Ascending aorta (tissue), 2 donors: ENCODE measurements at regions not wholly inside any gene's neighbourhood (a gene's known extent, or its start where the extent isn't known, plus 50 kb on each side); places are given as distances from the start of the nearest gene placed in this dataset.
"Not testable (repeated sequence)": the region's sequence is repeated elsewhere in the genome, so short reads cannot be mapped to it uniquely, and the experiment has no call there.

ENCODE experiments used
- DNase-seq, 2 donors: peaks; one replicate each; pipeline ENCODE4 v3.0.0-alpha.2; 2019; ENCODE audit warnings: low spot score in 2 of 2
- H3K27ac ChIP-seq, 2 donors: fragments of 200-600 bp; sonication (generic); one replicate each; pipeline ENCODE4 v1.5.1; 2016 to 2017; ENCODE audit warnings: mild to moderate bottlenecking in 1 of 2
- H3K27me3 ChIP-seq: fragments of 200-600 bp; sonication (generic); one replicate; pipeline ENCODE4 v1.5.1; 2017
- H3K36me3 ChIP-seq, 2 donors: fragments of 200-600 bp; sonication (generic); one replicate each; pipeline ENCODE4 v1.5.1; 2016
- H3K4me1 ChIP-seq, 2 donors: fragments of 200-600 bp; sonication (generic); one replicate each; pipeline ENCODE4 v1.5.1; 2016 to 2017; ENCODE audit warnings: mild to moderate bottlenecking in 1 of 2
- H3K4me3 ChIP-seq, 2 donors: fragments of 200-600 bp; sonication (generic); one replicate each; pipeline ENCODE4 v1.5.1; 2016 to 2017; ENCODE audit warnings: mild to moderate bottlenecking in 1 of 2
- H3K9me3 ChIP-seq, 2 donors: fragments of 200-600 bp; sonication (generic); one replicate each; pipeline ENCODE4 v1.5.1; 2016
- intact Hi-C: fragments of 100-400 bp; cut with DNase I; formaldehyde crosslinking; loops from one replicate; pipeline ENCODE4 v1.15.1; 2023

- intact Hi-C loops, DNase-seq, H3K27me3 ChIP-seq, H3K9me3 ChIP-seq, H3K27ac ChIP-seq, H3K36me3 ChIP-seq, H3K4me1 ChIP-seq, H3K4me3 ChIP-seq: not testable (repeated sequence)
These were observed 727.1 kb downstream of the TTLL7 start for GRCh38 chr1:83271834-83272233.

GRCh38 chr1:83270801-83271200, 728.1 kb downstream of the TTLL7 start:
- not testable (repeated sequence) for H3K4me3 ChIP-seq, H3K9me3 ChIP-seq, DNase-seq

DNA sequence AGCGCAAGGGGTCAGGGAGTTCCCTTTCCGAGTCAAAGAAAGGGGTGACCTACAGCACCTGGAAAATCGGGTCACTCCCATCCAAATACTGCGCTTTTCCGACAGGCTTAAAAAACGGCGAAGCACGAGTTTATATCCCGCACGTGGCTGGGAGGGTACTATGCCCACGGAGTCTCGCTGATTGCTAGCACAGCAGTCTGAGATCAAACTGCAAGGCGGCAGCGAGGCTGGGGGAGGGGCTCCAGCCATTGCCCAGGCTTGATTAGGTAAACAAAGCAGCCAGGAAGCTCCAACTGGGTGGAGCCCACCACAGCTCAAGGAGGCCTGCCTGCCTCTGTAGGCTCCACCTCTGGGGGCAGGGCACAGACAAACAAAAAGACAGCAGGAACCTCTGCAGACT, 735.1 kb downstream of the TTLL7 start:
- H3K36me3 ChIP-seq, intact Hi-C loops, H3K27ac ChIP-seq, H3K4me1 ChIP-seq, H3K4me3 ChIP-seq, H3K27me3 ChIP-seq, DNase-seq, H3K9me3 ChIP-seq: not testable (repeated sequence)

More at GRCh38 chr1:83270801-83271200, 728.1 kb downstream of the TTLL7 start:
- intact Hi-C loops, H3K27ac ChIP-seq, H3K36me3 ChIP-seq, H3K4me1 ChIP-seq, H3K27me3 ChIP-seq: not testable (repeated sequence)

DNA sequence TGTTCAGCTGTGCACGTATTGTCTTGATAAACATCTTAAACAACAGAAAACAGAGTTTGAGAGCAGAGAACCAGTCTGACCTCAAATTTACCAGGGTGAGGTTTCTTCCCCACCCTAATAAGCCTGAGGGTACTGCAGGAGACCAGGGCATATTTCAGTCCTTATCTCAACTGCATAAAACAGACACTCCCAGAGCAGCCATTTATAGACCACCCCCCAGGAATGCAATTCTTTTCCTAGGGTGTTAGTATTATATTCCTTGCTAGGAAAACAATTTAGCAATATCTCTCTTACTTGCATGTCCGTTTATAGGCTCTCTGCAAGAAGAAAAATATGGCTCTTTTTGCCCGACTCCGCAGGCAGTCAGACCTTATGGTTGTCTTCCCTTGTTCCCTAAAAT, 747.2 kb downstream of the TTLL7 start:
- intact Hi-C loops, H3K27me3 ChIP-seq, H3K27ac ChIP-seq, H3K4me1 ChIP-seq, DNase-seq, H3K36me3 ChIP-seq, H3K4me3 ChIP-seq: not testable (repeated sequence)
- peaks cover 0 to 13% of the 10 kb centered on the region in 2 donors for H3K9me3 ChIP-seq

- H3K9me3 ChIP-seq, intact Hi-C loops, H3K36me3 ChIP-seq, H3K27me3 ChIP-seq, H3K27ac ChIP-seq, DNase-seq, H3K4me3 ChIP-seq, H3K4me1 ChIP-seq: not testable (repeated sequence)
These were observed 752.2 kb downstream of the TTLL7 start for GRCh38 chr1:83246780-83247179.

- H3K27ac ChIP-seq, H3K4me3 ChIP-seq, H3K4me1 ChIP-seq, H3K27me3 ChIP-seq, intact Hi-C loops, H3K36me3 ChIP-seq, H3K9me3 ChIP-seq, DNase-seq: not testable (repeated sequence)
These were observed 754.1 kb downstream of the TTLL7 start for GRCh38 chr1:83244832-83245231.

- H3K4me3 ChIP-seq, DNase-seq, H3K27me3 ChIP-seq, H3K36me3 ChIP-seq, H3K9me3 ChIP-seq, intact Hi-C loops, H3K4me1 ChIP-seq, H3K27ac ChIP-seq: not testable (repeated sequence)
These were observed 759.4 kb downstream of the TTLL7 start for GRCh38 chr1:83239568-83239967.

- H3K36me3 ChIP-seq, H3K4me1 ChIP-seq, DNase-seq, H3K4me3 ChIP-seq, H3K9me3 ChIP-seq, H3K27ac ChIP-seq, H3K27me3 ChIP-seq, intact Hi-C loops: not testable (repeated sequence)
These were observed 760.3 kb downstream of the TTLL7 start for GRCh38 chr1:83238654-83239053.

GRCh38 chr1:83219788-83220187, 779.1 kb downstream of the TTLL7 start:
- H3K9me3 ChIP-seq, intact Hi-C loops, H3K36me3 ChIP-seq, H3K4me3 ChIP-seq, DNase-seq, H3K27me3 ChIP-seq, H3K27ac ChIP-seq, H3K4me1 ChIP-seq: not testable (repeated sequence)

DNA sequence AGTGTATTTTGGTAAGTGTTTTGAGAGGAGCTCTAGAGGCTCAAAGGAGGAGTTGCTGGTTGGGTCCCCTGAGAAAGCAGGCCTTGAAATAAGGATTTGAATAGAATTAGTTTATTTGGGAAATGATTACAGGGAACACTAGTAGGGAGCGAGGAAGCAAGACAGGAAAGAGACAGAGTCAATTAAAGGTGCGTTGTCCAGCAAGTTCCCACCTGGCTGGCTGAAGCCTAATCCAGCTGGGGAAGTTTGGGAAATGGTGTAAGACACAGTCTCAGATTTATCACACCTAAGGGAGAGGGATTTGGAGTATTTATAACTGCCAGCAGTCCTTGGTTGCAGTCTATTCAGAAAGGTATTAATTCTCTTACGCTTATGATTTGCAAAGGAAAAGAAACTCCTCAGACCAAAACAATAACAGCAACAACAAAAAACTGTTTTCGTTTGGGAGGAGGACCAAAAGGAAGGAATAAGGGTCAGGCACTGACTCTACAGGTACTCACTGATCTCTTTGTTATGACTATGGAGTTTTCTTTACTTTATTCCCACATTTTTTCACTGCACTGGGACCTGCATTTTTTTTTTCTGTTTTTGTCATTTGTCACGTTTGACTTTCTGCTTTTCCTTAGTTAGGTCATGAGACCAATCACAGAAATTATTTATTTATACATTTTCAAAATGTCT, 780.8 kb downstream of the TTLL7 start:
- H3K4me1 ChIP-seq, H3K9me3 ChIP-seq, DNase-seq, H3K27me3 ChIP-seq, H3K27ac ChIP-seq, H3K4me3 ChIP-seq, intact Hi-C loops, H3K36me3 ChIP-seq: not testable (repeated sequence)

DNA sequence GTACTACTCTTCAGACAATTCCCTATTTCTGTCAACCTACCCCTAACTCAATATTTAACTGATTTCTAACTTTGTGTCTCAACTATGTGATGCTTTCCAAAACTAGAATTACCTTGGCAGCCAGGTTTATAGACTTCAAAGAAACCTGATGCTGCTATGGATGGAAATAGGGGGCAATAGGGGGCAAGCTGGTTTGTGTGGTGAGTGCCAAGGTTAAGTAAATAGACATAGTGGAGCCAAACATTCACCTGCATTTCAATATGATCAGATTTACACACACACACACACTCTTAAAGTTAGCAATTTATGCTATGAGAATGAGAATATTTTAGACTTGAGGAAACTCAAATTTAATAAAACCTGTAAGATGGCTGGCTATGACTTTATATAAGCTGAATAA, 784.6 kb downstream of the TTLL7 start:
- DNase-seq, H3K9me3 ChIP-seq, H3K4me1 ChIP-seq, H3K27ac ChIP-seq, H3K36me3 ChIP-seq, intact Hi-C loops, H3K4me3 ChIP-seq, H3K27me3 ChIP-seq: not testable (repeated sequence)

DNA sequence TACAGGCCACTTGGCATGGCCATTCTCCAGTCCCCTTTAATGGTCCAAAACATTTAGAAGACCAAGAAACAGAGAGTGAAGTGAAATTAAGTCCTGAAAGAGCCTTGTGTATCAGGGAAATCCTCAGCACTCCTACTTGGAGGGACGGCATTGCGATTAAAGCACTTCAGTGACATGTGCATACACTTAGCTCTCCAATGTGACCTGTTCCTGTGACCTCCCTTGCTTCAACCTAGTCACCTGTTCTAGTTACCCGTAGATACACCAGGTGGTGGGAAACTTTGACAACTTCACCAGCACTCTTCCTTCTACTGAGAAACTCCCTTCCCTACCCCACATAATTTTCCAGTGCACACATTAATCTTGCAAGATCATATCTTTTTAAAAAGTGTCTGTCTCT, 785.3 kb downstream of the TTLL7 start:
- H3K27ac ChIP-seq, intact Hi-C loops, H3K27me3 ChIP-seq, H3K9me3 ChIP-seq, H3K4me3 ChIP-seq, H3K36me3 ChIP-seq, DNase-seq, H3K4me1 ChIP-seq: not testable (repeated sequence)

DNA sequence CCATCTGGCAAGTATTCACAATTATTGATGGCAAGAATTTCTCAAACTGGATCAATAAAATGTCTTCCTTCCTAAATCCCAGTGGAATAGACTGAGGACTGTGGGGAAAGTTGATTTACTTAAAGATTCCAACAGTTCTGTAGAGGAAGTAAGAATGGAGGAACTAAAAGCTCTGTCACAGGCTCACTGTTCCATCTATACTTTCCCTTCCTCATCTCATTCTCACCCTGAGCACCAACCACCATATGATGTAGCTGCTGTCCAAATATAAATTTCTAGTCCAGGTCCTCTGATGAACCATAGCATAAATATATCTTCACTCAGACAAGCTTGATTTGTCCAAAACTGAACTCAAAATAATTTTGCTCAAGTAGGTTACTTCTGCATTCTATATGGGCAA, 786.9 kb downstream of the TTLL7 start:
- DNase-seq, H3K27ac ChIP-seq, intact Hi-C loops, H3K36me3 ChIP-seq, H3K4me1 ChIP-seq, H3K4me3 ChIP-seq, H3K9me3 ChIP-seq, H3K27me3 ChIP-seq: not testable (repeated sequence)

DNA sequence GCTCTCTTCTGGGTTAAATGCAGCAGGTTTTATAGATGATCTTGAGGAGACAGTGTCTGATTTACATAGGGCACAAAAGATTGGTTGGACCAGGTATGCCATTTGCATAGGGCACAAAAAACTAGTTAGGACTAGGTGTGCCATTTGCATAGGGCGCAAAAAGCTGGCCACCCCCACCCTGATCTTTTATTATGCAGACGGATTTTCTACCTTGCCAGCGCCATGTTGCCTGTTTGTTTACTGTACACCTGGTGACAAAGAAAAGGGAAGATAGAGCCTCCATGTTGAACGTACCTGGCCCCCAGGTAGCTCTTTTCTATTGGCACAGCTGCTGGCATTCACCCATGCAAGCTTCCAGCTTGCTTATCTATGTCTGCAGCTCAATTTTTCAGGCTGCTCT, 790.4 kb downstream of the TTLL7 start:
- intact Hi-C loops, H3K36me3 ChIP-seq, H3K27ac ChIP-seq, DNase-seq, H3K4me1 ChIP-seq, H3K4me3 ChIP-seq, H3K27me3 ChIP-seq, H3K9me3 ChIP-seq: not testable (repeated sequence)

GRCh38 chr1:83194610-83195009, 804.3 kb downstream of the TTLL7 start:
- H3K27me3 ChIP-seq, DNase-seq, H3K9me3 ChIP-seq, H3K36me3 ChIP-seq, H3K4me1 ChIP-seq, H3K27ac ChIP-seq, intact Hi-C loops, H3K4me3 ChIP-seq: not testable (repeated sequence)
